Memory B cell (primary cell): ENCODE measurements at regions not wholly inside any gene's neighbourhood (a gene's known extent, or its start where the extent isn't known, plus 50 kb on each side); places are given as distances from the start of the nearest gene placed in this dataset.

ENCODE experiments used
- ATAC-seq: fragments of 150-1000 bp; cut with Tn5 transposase; 2 replicates; pipeline ENCODE4 v1.10.0; 2021; ENCODE audit warnings: low read depth, mild to moderate bottlenecking, moderate library complexity
- DNase-seq, 2 donors: peaks; one replicate each; pipeline ENCODE4 v3.0.0; 2022; ENCODE audit warnings: low spot score in 2 of 2
- H3K27ac Mint-ChIP-seq: one replicate; pipeline ENCODE4 v1.8.0; 2022; ENCODE audit warnings: mild to moderate bottlenecking, moderate library complexity, mixed read lengths
- H3K27me3 Mint-ChIP-seq: one replicate; pipeline ENCODE4 v1.8.0; 2022; ENCODE audit warnings: mixed read lengths
- H3K36me3 Mint-ChIP-seq: one replicate; pipeline ENCODE4 v1.8.0; 2022; ENCODE audit warnings: mild to moderate bottlenecking, mixed read lengths
- H3K4me1 Mint-ChIP-seq: one replicate; pipeline ENCODE4 v1.8.0; 2022; ENCODE audit warnings: mixed read lengths
- H3K4me3 Mint-ChIP-seq: one replicate; pipeline ENCODE4 v1.8.0; 2022; ENCODE audit warnings: mild to moderate bottlenecking, moderate library complexity, mixed read lengths
- H3K9me3 Mint-ChIP-seq: one replicate; pipeline ENCODE4 v1.8.0; 2022; ENCODE audit warnings: mixed read lengths

GRCh38 chr2:102078773-102079172 lies 63.8 kb upstream of the IL1R1 start:
- peaks cover 16% of the 10 kb centered on the region for H3K4me1 Mint-ChIP-seq
- H3K27me3 Mint-ChIP-seq, result peaks cover 12% of the 10 kb centered on the region
- H3K27ac Mint-ChIP-seq, result no peak overlapping the region
- H3K4me3 Mint-ChIP-seq, result no peak overlapping the region
- no peaks in the 10 kb centered on the region for H3K36me3 Mint-ChIP-seq
- no peaks in the 10 kb centered on the region for H3K9me3 Mint-ChIP-seq
- no peak for DNase-seq
- ATAC-seq, result no peak

- no peak for DNase-seq
Measured at GRCh38 chr2:102080451-102081242, 61.9 kb upstream of the IL1R1 start.

GRCh38 chr2:102081243-102081522 lies 61.4 kb upstream of the IL1R1 start:
- DNase-seq, result no peak
- H3K9me3 Mint-ChIP-seq, result no peaks in the 10 kb centered on the region
- ATAC-seq, result no peak
- H3K27ac Mint-ChIP-seq, result no peak overlapping the region
- H3K4me3 Mint-ChIP-seq, result no peak overlapping the region
- peaks cover 10% of the 10 kb centered on the region for H3K4me1 Mint-ChIP-seq
- H3K27me3 Mint-ChIP-seq, result peaks cover 13% of the 10 kb centered on the region
- no peaks in the 10 kb centered on the region for H3K36me3 Mint-ChIP-seq

More at GRCh38 chr2:102080451-102081242, 61.9 kb upstream of the IL1R1 start:
- no peaks in the 10 kb centered on the region for H3K9me3 Mint-ChIP-seq
- H3K27ac Mint-ChIP-seq, result no peak overlapping the region
- H3K27me3 Mint-ChIP-seq, result peaks cover 13% of the 10 kb centered on the region
- H3K36me3 Mint-ChIP-seq, result no peaks in the 10 kb centered on the region
- peaks cover 10% of the 10 kb centered on the region for H3K4me1 Mint-ChIP-seq
- no peak for ATAC-seq
- no peak overlapping the region for H3K4me3 Mint-ChIP-seq

GRCh38 chr2:102081606-102082005 lies 60.9 kb upstream of the IL1R1 start:
- no peak overlapping the region for H3K27ac Mint-ChIP-seq
- H3K4me3 Mint-ChIP-seq, result no peak overlapping the region

GRCh38 chr2:102082571-102083392 lies 59.8 kb upstream of the IL1R1 start:
- Mint-ChIP-seq H3K4me3 (no peak overlapping the region), H3K27me3 (peaks cover 12% of the 10 kb centered on the region), H3K36me3 (no peaks in the 10 kb centered on the region), H3K27ac (no peak overlapping the region), H3K9me3 (no peaks in the 10 kb centered on the region), H3K4me1 (peaks cover 10% of the 10 kb centered on the region)
- no peak for DNase-seq
- ATAC-seq, result peak; percentile 66

More at GRCh38 chr2:102081606-102082005, 60.9 kb upstream of the IL1R1 start:
- ATAC-seq (no peak), DNase-seq (no peak)
- Mint-ChIP-seq H3K9me3 (no peaks in the 10 kb centered on the region), H3K4me1 (peaks cover 10% of the 10 kb centered on the region), H3K27me3 (peaks cover 12% of the 10 kb centered on the region), H3K36me3 (no peaks in the 10 kb centered on the region)

DNA sequence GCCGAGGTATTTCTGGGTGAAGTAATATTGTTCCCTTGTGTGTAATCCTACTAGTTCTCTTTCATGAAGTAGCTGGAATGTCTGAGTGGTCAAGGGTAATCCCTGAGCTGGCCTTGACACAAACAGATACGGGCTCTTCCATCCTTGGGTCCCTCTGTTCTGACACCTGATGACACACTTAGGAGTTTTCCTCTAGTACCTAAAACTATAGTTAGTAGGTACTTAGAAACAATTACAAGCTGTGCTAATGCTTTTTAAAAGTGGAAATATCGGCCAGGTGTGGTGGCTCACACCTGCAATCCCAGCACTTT lies 59.2 kb upstream of the IL1R1 start:
- no peaks in the 10 kb centered on the region for H3K9me3 Mint-ChIP-seq
- H3K4me3 Mint-ChIP-seq, result no peak overlapping the region
- no peak overlapping the region for H3K27ac Mint-ChIP-seq
- no peak for ATAC-seq
- peaks cover 10% of the 10 kb centered on the region for H3K4me1 Mint-ChIP-seq
- no peaks in the 10 kb centered on the region for H3K36me3 Mint-ChIP-seq
- no peak for DNase-seq
- H3K27me3 Mint-ChIP-seq, result peaks cover 12% of the 10 kb centered on the region

DNA sequence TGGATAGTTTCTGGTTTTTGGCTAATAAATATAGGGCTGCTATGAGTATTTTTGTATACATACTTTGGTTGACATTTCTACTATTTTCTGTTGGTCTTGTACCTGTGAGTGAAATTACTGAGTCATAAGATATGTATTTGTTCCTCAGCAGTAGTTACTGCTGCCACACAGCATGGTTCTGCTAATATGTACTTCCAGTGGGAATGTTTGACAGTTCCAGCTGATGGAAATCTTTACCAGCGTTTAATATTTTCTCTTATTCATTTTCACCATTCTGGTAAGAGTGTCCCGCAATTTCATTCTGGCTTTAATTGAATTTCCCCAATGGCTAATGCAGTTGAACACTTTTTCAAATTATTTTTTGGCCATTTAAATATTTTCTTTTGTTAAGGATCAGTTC lies 57.9 kb upstream of the IL1R1 start:
- no peaks in the 10 kb centered on the region for H3K9me3 Mint-ChIP-seq
- H3K27me3 Mint-ChIP-seq, result peaks cover 6% of the 10 kb centered on the region
- ATAC-seq (no peak), DNase-seq (no peak)
- no peak overlapping the region for H3K27ac Mint-ChIP-seq
- H3K4me3 Mint-ChIP-seq, result no peak overlapping the region
- no peaks in the 10 kb centered on the region for H3K36me3 Mint-ChIP-seq
- H3K4me1 Mint-ChIP-seq, result peaks cover 10% of the 10 kb centered on the region

- H3K27ac Mint-ChIP-seq, result no peak overlapping the region
- ATAC-seq (no peak), DNase-seq (no peak)
- peaks cover 1% of the 10 kb centered on the region for H3K9me3 Mint-ChIP-seq
- no peak overlapping the region for H3K4me3 Mint-ChIP-seq
- H3K27me3 Mint-ChIP-seq, result peaks cover 6% of the 10 kb centered on the region
- H3K4me1 Mint-ChIP-seq, result peaks cover 10% of the 10 kb centered on the region
- H3K36me3 Mint-ChIP-seq, result no peaks in the 10 kb centered on the region
Measured at GRCh38 chr2:102085238-102085637, 57.3 kb upstream of the IL1R1 start.

DNA sequence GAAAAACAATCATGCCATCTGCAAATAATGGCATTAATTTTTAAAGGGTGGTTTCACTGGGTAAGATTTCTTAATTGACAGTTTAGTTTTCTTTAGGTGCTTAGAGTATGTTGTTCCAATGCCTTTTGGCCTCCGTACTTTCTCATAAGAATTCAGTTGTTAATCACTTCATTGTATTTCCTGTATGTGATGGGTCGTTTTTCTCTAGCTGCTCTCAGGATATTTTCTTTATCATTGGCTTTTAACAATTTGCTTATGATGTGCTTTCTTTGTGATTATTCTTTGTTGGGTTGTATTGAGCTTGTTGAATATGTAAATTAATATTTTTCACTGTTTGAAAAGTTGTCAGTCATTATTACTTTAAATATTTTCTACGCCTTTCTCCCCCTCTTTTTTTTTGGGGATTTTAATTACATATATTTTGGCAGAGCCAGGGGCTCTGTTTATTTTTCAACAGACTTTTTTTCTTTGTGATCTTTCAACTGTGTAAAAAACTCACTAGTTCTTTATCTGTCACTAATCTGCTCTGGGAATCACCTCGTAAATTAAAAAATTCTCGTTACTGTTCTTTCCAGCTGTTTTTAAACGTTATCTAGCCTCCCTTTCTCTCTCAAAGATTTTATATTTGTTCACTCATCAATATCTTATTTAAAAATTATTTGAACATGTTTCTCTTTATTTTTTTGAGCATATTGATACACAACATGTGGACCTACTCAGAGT lies 56.2 kb upstream of the IL1R1 start:
- no peak overlapping the region for H3K4me3 Mint-ChIP-seq
- DNase-seq, result no peak
- peaks cover 10% of the 10 kb centered on the region for H3K4me1 Mint-ChIP-seq
- H3K9me3 Mint-ChIP-seq, result peaks cover 6% of the 10 kb centered on the region
- no peak overlapping the region for H3K27ac Mint-ChIP-seq
- H3K27me3 Mint-ChIP-seq, result peaks cover 6% of the 10 kb centered on the region
- H3K36me3 Mint-ChIP-seq, result no peaks in the 10 kb centered on the region
- no peak for ATAC-seq

GRCh38 chr2:102091121-102091520 lies 51.4 kb upstream of the IL1R1 start:
- ATAC-seq (no peak), DNase-seq (no peak)
- Mint-ChIP-seq H3K27me3 (peaks cover 15% of the 10 kb centered on the region), H3K9me3 (peaks cover 11% of the 10 kb centered on the region), H3K27ac (no peak overlapping the region), H3K36me3 (peaks cover 2% of the 10 kb centered on the region), H3K4me1 (peaks cover 2% of the 10 kb centered on the region), H3K4me3 (no peak overlapping the region)

DNA sequence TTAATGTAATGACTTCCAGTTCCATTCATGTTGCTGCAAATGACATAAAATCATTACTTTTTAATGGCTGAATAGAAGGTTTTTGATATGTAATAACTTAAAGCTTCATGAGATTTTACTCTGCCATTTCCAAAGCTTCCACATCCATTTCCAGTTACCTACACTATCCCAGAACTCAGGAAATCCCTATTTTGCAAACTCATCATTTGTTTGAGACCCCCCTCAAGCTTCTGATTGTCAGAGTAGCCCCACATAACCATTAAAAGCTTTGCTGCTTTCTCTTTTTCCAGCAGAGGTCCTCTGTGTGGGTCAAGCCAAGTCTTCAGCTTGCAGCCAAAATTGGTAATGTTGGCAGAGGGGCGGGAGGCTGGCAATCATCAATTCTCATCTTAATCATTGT lies 50.6 kb upstream of the IL1R1 start:
- peaks cover 15% of the 10 kb centered on the region for H3K27me3 Mint-ChIP-seq
- H3K4me1 Mint-ChIP-seq, result peaks cover 2% of the 10 kb centered on the region
- no peak overlapping the region for H3K4me3 Mint-ChIP-seq
- ATAC-seq (no peak), DNase-seq (no peak)
- no peak overlapping the region for H3K27ac Mint-ChIP-seq
- H3K36me3 Mint-ChIP-seq, result peaks cover 2% of the 10 kb centered on the region
- H3K9me3 Mint-ChIP-seq, result peaks cover 11% of the 10 kb centered on the region

- Mint-ChIP-seq H3K27ac (no peak overlapping the region), H3K36me3 (peaks cover 2% of the 10 kb centered on the region), H3K4me3 (no peak overlapping the region), H3K27me3 (peaks cover 14% of the 10 kb centered on the region), H3K4me1 (peaks cover 2% of the 10 kb centered on the region), H3K9me3 (peaks cover 11% of the 10 kb centered on the region)
- ATAC-seq, result no peak
- no peak for DNase-seq
Measured at GRCh38 chr2:102092535-102092934, 50.0 kb upstream of the IL1R1 start.
